Adrenal gland (tissue), 9 donors: ENCODE measurements at regions not wholly inside any gene's neighbourhood (a gene's known extent, or its start where the extent isn't known, plus 50 kb on each side); places are given as distances from the start of the nearest gene placed in this dataset.

Source experiments
- DNase-seq, 7 donors: peaks; one replicate each; pipeline ENCODE4 v3.0.0-alpha.2; 2019 to 2020
- H3K27ac ChIP-seq, 5 donors: fragments of 200-600 bp; sonication (generic) in 4 of 5; 1 replicate in 3 of 5; 2 replicates in 2 of 5; pipeline versions ENCODE4 v1.5.1 to v1.8.0; 2016 to 2020; ENCODE audit warnings: mild to moderate bottlenecking in 1 of 5
- H3K27me3 ChIP-seq: fragments of 200-600 bp; 2 replicates; pipeline ENCODE4 v1.8.0; 2021
- H3K36me3 ChIP-seq, 2 donors: fragments of 200-600 bp; replicated peaks in 1 of 2; 1 replicate in 1 of 2; 2 replicates in 1 of 2; pipeline versions ENCODE4 v1.5.1 to v1.8.0; 2018 to 2022
- H3K4me1 ChIP-seq, 2 donors: fragments of 200-600 bp; replicated peaks in 1 of 2; 1 replicate in 1 of 2; 2 replicates in 1 of 2; pipeline versions ENCODE4 v1.5.1 to v1.8.0; 2018 to 2021
- H3K4me3 ChIP-seq, 4 donors: fragments of 200-600 bp; sonication (generic) in 3 of 4; one replicate each; pipeline ENCODE4 v1.5.1; 2016 to 2018
- H3K9me3 ChIP-seq, 3 donors: fragments of 200-600 bp; sonication (generic) in 1 of 3; replicated peaks in 1 of 3; 1 replicate in 2 of 3; 2 replicates in 1 of 3; pipeline versions ENCODE4 v1.5.1 to v1.8.0; 2016 to 2021
- CTCF ChIP-seq, 6 experiments: fragments of 450-650 bp in 4 of 6; fragments of 200-600 bp in 2 of 6; sonication (generic) in 1 of 6; IDR thresholded peaks; 1 replicate in 5 of 6; 2 replicates in 1 of 6; pipeline versions ENCODE4 v1.5.1 to v1.8.0; 2016 to 2021; ENCODE audit warnings: antibody characterized with exemption in 6 of 6, mild to moderate bottlenecking in 2 of 6, moderate library complexity in 1 of 6
- POLR2A ChIP-seq, 2 donors: fragments of 450-650 bp; IDR thresholded peaks; one replicate each; pipeline ENCODE4 v1.6.1; 2017; ENCODE audit warnings: antibody characterized with exemption in 2 of 2, mild to moderate bottlenecking in 2 of 2, moderate library complexity in 1 of 2
- WGBS, 4 donors: extraction: QIAGEN DNeasy Blood & Tissue Kit in 2 of 4; methylation state at CpG; one replicate each; pipeline versions ENCODE4 v1.1.5 to v1.1.7; 2013 to 2017; 5-methylcytosine and 5-hydroxymethylcytosine counted together
- intact Hi-C, 2 donors: fragments of 100-400 bp; cut with DNase I; formaldehyde crosslinking; loops; one replicate each; pipeline versions ENCODE4 v1.14.1 to v1.15.0; 2022 to 2023
- donor health status: healthy with polysubstance abuse.
- donor health status: Bipolar disorder and iron deficiency.
- donor health status: DM: yes; HTN: yes; CAD: no.
- donor health status: DM: no; HTN: no; CAD: no.
- donor health status: DM: no; HTN: no; CAD: no.

- H3K4me1 ChIP-seq, result no peaks in the 10 kb centered on the region
- H3K27me3 ChIP-seq, result no peaks in the 10 kb centered on the region
- H3K36me3 ChIP-seq, result no peaks in the 10 kb centered on the region
- WGBS, 4 donors, result 52 to 63% (median 59%) methylated on average over 1 of the region's 1 CpG
- TF ChIP-seq CTCF (IDR thresholded peaks at IDR 0.05) (no peak), POLR2A (IDR thresholded peaks at IDR 0.05) (no peak)
- DNase-seq, result no peak
- no peak overlapping the region for H3K27ac ChIP-seq
- intact Hi-C loops, result no loop called here
- no peak overlapping the region for H3K4me3 ChIP-seq
- H3K9me3 ChIP-seq, result no peaks in the 10 kb centered on the region
Observed at GRCh38 chr5:152623951-152624350, 218.9 kb upstream of the NMUR2 start.

GRCh38 chr5:152625696-152626095 lies 220.6 kb upstream of the NMUR2 start:
- H3K27me3 ChIP-seq, result no peaks in the 10 kb centered on the region
- no peaks in the 10 kb centered on the region for H3K4me1 ChIP-seq
- H3K27ac ChIP-seq, result no peak overlapping the region
- no peaks in the 10 kb centered on the region for H3K9me3 ChIP-seq
- intact Hi-C loops, result no loop called here
- TF ChIP-seq POLR2A (IDR thresholded peaks at IDR 0.05) (no peak), CTCF (IDR thresholded peaks at IDR 0.05) (no peak)
- no peaks in the 10 kb centered on the region for H3K36me3 ChIP-seq
- H3K4me3 ChIP-seq, result no peak overlapping the region
- 72 to 79% (median 77%) methylated on average over 3 of the region's 3 CpGs for WGBS, 4 donors
- no peak for DNase-seq

DNA sequence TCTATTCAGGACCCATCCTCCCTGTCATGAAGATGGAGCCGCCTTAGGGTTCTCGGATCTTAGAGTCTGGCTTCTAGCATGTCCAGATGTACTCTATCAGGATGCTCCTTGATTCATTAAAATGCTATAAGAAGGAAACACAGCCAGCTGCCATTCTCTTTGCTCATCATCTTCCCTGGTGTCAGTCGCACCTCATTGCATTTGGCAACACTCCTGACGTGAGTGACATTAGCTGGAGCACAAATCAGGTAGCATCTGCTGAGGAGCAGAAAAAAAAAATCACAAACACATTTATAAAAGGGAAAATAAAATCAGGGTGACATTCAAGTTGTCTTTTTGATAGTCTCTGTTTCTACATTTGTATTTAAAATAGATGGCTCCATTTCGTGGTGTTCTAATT lies 226.1 kb upstream of the NMUR2 start:
- H3K27ac ChIP-seq, result no peak overlapping the region
- no peaks in the 10 kb centered on the region for H3K36me3 ChIP-seq
- H3K4me3 ChIP-seq, result no peak overlapping the region
- intact Hi-C loops, result no loop called here
- no peaks in the 10 kb centered on the region for H3K27me3 ChIP-seq
- TF ChIP-seq POLR2A (IDR thresholded peaks at IDR 0.05), result no peak
- no peak for TF ChIP-seq CTCF (IDR thresholded peaks at IDR 0.05)
- no peaks in the 10 kb centered on the region for H3K4me1 ChIP-seq
- WGBS, 4 donors, result 68 to 83% (median 72%) methylated on average over 5 of the region's 5 CpGs
- no peaks in the 10 kb centered on the region for H3K9me3 ChIP-seq
- DNase-seq, result no peak

DNA sequence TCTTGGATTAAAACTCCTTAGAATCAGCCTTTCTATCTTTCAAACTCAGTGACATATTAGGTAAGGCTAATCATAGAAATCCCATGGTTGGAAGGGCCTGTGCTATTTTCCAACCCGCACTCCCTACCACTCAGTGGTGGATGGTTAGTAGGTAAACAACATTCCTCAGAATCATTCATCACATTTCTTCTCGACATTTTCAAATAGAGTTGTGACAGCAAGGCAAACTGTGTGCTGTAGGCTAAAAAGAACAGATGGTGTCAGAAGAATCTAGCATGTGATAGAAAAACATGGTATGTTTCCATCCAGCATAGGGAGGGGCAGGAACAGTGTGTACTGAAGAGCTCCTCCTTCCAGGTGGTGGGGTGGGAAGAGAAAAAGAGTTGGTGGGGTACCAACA lies 227.3 kb upstream of the NMUR2 start:
- Histone ChIP-seq H3K4me3 (no peak overlapping the region), H3K27ac (no peak overlapping the region), H3K4me1 (no peaks in the 10 kb centered on the region), H3K36me3 (no peaks in the 10 kb centered on the region), H3K27me3 (no peaks in the 10 kb centered on the region), H3K9me3 (no peaks in the 10 kb centered on the region)
- 61 to 67% (median 66%) methylated on average over 2 of the region's 2 CpGs for WGBS, 4 donors
- TF ChIP-seq CTCF (IDR thresholded peaks at IDR 0.05), result no peak
- TF ChIP-seq POLR2A (IDR thresholded peaks at IDR 0.05), result no peak
- no peak for DNase-seq
- intact Hi-C loops, result no loop called here
